ENCODE measurements at regions not wholly inside any gene's neighbourhood (a gene's known extent, or its start where the extent isn't known, plus 50 kb on each side); places are given as distances from the start of the nearest gene placed in this dataset.
"Not testable (repeated sequence)": the region's sequence is repeated elsewhere in the genome, so short reads cannot be mapped to it uniquely, and the experiment has no call there.

- peak; percentile 47 for DNase-seq
These were observed 124.3 kb upstream of the SPRED1 start for GRCh38 chr15:38128341-38128781.

DNA sequence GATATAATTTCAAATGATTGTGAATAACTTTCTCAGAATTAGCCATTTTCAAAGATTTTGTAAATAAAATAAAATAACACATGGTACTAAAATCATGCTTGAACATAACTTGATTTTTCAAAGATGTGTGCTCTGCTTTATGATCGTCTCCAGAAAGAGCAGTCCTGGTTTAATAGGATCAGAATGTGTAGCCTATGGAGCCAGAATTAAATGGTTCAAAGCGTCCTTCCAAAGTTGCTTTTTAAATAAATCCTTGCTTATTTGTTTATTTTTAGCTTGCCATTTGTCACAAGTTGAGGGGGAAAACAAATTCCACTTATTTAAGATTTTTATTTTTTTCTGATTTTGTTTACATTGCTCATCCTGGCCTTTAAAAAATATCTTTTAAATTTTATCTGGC, 123.7 kb upstream of the SPRED1 start:
- no peak for DNase-seq

GRCh38 chr15:38129531-38130204, 123.0 kb upstream of the SPRED1 start:
- DNase-seq, result peak; percentile 27

- no peak for DNase-seq
These were observed 122.5 kb upstream of the SPRED1 start for GRCh38 chr15:38130205-38130567.

- DNase-seq, result peak; percentile 34
These were observed 121.7 kb upstream of the SPRED1 start for GRCh38 chr15:38130740-38131498.

GRCh38 chr15:38134252-38134651, 118.4 kb upstream of the SPRED1 start:
- DNase-seq, result peak; percentile 4

- not testable (repeated sequence) for DNase-seq
These were observed 110.4 kb upstream of the SPRED1 start for GRCh38 chr15:38142195-38142594.

DNA sequence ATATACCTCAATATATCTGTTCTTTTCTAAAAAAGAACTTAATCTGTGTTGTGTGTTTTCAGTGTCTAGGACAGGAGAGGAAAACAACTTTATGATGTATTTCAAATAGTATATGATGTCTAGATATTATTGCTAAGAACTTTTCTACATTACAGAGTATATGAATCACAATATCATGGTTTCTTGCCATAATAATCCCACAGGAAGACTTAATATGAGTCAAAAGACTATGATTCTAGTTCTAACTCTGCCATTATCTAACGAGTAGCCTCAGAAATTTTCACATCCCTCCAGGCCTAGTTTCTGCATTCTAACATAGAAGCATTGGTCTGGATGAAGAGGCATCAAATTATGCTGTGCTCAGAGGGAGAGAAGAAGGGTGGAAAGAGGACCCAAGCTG, 107.7 kb upstream of the SPRED1 start:
- DNase-seq, result no peak

GRCh38 chr15:38145651-38146111, 107.0 kb upstream of the SPRED1 start:
- no peak for DNase-seq

DNA sequence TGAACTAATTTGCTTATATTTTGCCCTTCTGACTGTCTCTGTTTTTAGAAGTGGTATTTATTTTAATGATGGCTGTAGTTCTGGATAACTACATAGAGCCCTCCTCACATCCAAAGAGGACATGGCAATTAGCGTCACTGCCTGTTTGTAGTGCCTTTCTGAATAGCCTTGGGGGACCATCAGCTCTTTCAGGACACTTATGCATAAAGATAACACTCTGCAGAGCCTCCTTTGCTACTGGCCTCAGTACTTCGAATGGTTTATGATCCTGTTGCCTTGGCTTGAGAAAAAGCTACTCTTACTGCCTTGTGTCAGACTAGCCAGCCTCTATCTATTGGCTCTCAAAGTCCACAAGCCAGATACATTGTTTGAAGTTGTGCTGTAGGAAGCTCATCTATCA, 105.4 kb upstream of the SPRED1 start:
- DNase-seq, result no peak

- DNase-seq, result no peak
These were observed 104.2 kb upstream of the SPRED1 start for GRCh38 chr15:38148471-38148870.

DNA sequence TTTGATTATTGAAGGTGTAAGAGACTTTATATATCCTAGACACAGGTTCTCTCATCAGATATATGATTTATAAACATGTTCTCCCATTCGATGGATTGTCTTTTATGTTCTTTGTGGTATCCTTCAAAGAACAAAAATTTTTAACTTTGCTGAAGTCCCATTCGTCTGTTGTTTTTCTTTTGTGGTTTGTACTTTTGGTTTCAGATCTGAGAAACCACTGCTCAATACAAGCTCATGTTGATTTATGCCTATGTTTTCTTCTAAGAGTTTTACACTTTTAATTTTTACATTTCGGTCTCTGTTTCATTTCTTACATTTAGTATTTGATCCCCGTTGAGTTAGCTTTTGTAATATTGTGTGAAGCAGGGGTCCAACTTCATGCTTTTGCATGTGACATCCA, 103.3 kb upstream of the SPRED1 start:
- no peak for DNase-seq

GRCh38 chr15:38150148-38150547, 102.5 kb upstream of the SPRED1 start:
- no peak for DNase-seq

GRCh38 chr15:38150794-38151193, 101.8 kb upstream of the SPRED1 start:
- no peak for DNase-seq

DNA sequence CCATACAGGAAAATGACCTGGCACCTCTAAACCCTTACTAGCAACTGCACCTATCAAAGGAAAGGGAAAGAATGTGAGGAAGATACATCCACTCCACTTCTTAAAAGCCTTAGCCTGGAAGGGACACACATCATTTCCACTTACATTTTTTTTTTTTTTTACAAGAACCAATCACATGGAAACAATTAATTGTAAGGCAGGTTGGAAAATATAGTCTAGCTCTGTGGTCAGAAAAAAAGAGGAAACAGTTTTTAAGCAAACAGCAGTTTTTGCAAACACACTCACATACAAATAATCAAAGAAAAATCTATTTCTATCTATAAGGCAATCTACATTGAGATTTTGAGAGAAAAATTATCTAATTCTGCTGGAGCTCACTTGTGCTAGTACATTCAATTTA, 98.9 kb upstream of the SPRED1 start:
- DNase-seq, result no peak

- DNase-seq, result no peak
These were observed 98.4 kb upstream of the SPRED1 start for GRCh38 chr15:38154255-38154654.

DNA sequence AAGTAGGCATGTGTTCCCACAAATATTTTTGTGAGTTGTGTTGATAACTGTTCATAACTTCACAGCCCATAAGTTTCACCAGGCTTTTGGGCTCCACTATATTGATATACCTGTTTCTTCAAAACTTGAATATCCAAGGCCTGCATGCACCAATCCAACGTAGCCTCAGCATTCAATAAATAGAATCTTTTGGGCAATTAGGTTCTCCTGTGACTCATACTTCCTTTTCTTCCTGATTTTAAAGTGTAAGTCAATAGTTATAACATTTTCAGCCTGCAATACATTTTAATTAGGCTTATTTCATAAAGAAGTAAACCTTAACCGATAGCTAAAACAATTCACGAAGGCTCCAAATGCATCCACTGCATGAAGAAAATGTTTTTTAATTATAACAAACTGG, 97.8 kb upstream of the SPRED1 start:
- no peak for DNase-seq

GRCh38 chr15:38163658-38164057, 89.0 kb upstream of the SPRED1 start:
- no peak for DNase-seq

DNA sequence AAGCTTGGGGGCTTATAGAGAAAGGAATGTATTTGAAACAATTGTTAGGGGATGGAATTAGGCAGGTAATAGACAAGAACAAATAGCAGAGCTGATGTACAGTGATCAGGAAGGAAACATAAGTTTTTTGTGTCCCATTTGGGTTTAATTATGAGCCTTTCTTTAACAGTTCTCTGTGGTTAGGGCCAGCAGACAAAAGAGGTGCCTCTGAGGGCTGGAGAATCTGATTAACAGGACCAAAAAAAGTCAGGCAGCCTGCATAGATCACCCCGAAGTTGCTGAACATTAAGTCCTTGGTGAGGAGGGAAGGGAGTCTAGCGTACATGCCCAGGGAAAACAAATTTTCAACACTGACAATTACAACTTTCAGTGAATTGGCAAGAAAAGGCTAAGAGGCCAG, 88.6 kb upstream of the SPRED1 start:
- no peak for DNase-seq

DNA sequence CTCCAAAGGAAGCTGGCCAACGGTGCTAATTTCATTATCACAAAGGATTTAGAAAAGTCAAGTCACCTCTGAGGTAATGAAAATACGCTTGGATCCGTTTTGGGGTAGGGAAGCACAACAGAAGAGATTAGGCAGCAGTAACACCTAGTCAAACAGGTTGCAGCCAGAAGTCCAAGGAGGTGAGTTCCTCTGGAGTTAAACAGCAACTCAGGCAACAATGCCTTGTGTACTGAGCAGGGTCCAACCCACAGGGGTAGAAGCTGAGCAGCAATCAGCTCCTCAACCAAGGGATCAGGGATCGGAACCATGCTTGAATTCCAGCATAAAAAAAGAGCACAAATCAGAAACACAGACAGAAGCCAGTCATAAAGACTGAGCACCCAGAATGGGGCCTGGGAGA, 88.1 kb upstream of the SPRED1 start:
- no peak for DNase-seq

- DNase-seq, result no peak
These were observed 84.1 kb upstream of the SPRED1 start for GRCh38 chr15:38168467-38169070.

GRCh38 chr15:38171973-38172372, 80.7 kb upstream of the SPRED1 start:
- DNase-seq, result no peak

- no peak for DNase-seq
These were observed 77.9 kb upstream of the SPRED1 start for GRCh38 chr15:38174691-38175090.

DNA sequence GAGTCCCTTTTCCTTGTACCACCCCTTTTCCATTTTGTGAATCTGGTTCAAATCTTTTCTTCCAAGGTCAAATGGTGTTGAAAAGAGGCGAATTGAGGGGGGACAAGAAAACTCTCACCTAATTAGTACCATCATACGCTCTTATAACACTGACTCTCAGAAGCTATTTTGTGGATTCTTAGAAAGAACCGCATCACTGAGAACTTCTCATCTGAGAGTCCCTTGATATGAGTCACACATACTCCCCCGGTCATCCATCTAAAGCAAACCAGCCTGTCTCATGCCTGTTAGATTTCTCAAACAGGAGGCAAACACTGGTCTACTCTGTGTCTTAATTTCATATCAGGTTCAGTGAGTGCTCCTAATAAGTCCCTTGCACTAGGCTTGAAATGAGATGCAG, 76.5 kb upstream of the SPRED1 start:
- no peak for DNase-seq
